ENCODE measurements at regions not wholly inside any gene's neighbourhood (a gene's known extent, or its start where the extent isn't known, plus 50 kb on each side); places are given as distances from the start of the nearest gene placed in this dataset.

GRCh38 chr5:53749621-53750020 lies 189.2 kb downstream of the NDUFS4 start (continued):
- TF ChIP-seq ASH2L (IDR thresholded peaks at IDR 0.05; ENCODE audit: low read length) (no peak), RFX5 (IDR thresholded peaks at IDR 0.05; ENCODE audit: borderline replicate concordance, low read depth, low read length) (no peak), CHD1 (IDR thresholded peaks at IDR 0.05; ENCODE audit: low read depth, low read length) (no peak), RAD21 (IDR thresholded peaks at IDR 0.05 in 1 of 2, conservative IDR thresholded peaks at IDR 0.05 in 1 of 2; ENCODE audit: low read depth in 2 of 2, low read length in 2 of 2) (no peak), HDAC2 (IDR thresholded peaks at IDR 0.05; ENCODE audit: borderline replicate concordance in 1 of 2, low read depth in 2 of 2, low read length in 2 of 2) (no peak), CHD2 (IDR thresholded peaks at IDR 0.05; ENCODE audit: low read length) (no peak), GABPA (IDR thresholded peaks at IDR 0.05; ENCODE audit: borderline replicate concordance, insufficient read depth, low read length) (no peak), CREB1 (IDR thresholded peaks at IDR 0.05) (no peak), CTCF (IDR thresholded peaks at IDR 0.05; ENCODE audit: control extremely low read depth in 1 of 3, insufficient read depth in 1 of 3, low read depth in 1 of 3, low read length in 3 of 3) (no peak), CBX8 (IDR thresholded peaks at IDR 0.05; ENCODE audit: borderline replicate concordance, low read depth, low read length) (no peak), E2F6 (IDR thresholded peaks at IDR 0.05) (no peak)
